Panc1 (cell line): ENCODE measurements at regions not wholly inside any gene's neighbourhood (a gene's known extent, or its start where the extent isn't known, plus 50 kb on each side); places are given as distances from the start of the nearest gene placed in this dataset.

Experiments
- POLR2AphosphoS5 ChIP-seq: IDR thresholded peaks from 2 replicates; pipeline ENCODE4 v1.6.1; 2012; ENCODE audit warnings: mild to moderate bottlenecking, low read depth, low read length, moderate library complexity
- SIN3A ChIP-seq: IDR thresholded peaks from 2 replicates; pipeline ENCODE4 v1.6.1; 2012; ENCODE audit warnings: low read depth, mild to moderate bottlenecking, low read length, moderate library complexity, borderline replicate concordance; ENCODE audit not compliant: insufficient read depth
- TCF7L2 ChIP-seq: IDR thresholded peaks from 2 replicates; pipeline ENCODE4 v1.6.1; 2011; ENCODE audit warnings: mild to moderate bottlenecking, low read depth, low read length, inconsistent platforms
- TF ChIP-seq, protein P1 (sequence below): fragments of 450-650 bp; IDR thresholded peaks from 2 replicates; pipeline ENCODE4 v1.5.1; 2017; ENCODE audit warnings: mild to moderate bottlenecking
- TF ChIP-seq, protein P2 (sequence below), 2 experiments: IDR thresholded peaks; 2 replicates each; pipeline ENCODE4 v1.6.1; 2011 to 2012; ENCODE audit warnings: low read depth in 2 of 2, control low read depth in 1 of 2, low read length in 1 of 2, mild to moderate bottlenecking in 1 of 2, moderate library complexity in 1 of 2; ENCODE audit not compliant: insufficient read depth in 1 of 2

DNA sequence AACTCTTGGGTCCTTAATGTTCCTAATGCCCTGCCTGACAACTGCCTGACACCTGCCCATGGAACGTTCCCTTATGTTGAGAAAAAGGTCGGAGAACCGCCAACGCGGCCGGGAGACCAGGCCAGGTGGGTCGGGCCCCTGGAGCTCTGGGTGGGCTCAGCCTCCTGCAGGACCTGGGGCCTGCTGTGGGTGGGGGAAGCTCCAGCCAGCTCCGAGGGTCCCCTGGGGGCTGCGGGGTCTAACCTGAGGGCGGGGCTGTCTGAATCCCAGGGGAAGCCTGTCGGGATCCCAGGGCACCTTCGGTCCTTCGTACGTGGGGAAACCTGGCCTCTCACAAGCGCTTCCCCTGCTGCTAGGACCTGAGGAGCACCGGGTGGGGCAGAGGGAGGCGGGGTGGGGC, 296.0 kb downstream of the NDUFA10 start:
- TF ChIP-seq, protein P1, sequence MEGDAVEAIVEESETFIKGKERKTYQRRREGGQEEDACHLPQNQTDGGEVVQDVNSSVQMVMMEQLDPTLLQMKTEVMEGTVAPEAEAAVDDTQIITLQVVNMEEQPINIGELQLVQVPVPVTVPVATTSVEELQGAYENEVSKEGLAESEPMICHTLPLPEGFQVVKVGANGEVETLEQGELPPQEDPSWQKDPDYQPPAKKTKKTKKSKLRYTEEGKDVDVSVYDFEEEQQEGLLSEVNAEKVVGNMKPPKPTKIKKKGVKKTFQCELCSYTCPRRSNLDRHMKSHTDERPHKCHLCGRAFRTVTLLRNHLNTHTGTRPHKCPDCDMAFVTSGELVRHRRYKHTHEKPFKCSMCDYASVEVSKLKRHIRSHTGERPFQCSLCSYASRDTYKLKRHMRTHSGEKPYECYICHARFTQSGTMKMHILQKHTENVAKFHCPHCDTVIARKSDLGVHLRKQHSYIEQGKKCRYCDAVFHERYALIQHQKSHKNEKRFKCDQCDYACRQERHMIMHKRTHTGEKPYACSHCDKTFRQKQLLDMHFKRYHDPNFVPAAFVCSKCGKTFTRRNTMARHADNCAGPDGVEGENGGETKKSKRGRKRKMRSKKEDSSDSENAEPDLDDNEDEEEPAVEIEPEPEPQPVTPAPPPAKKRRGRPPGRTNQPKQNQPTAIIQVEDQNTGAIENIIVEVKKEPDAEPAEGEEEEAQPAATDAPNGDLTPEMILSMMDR, result no peak
- no peak for TF ChIP-seq POLR2AphosphoS5
- TF ChIP-seq, protein P2, sequence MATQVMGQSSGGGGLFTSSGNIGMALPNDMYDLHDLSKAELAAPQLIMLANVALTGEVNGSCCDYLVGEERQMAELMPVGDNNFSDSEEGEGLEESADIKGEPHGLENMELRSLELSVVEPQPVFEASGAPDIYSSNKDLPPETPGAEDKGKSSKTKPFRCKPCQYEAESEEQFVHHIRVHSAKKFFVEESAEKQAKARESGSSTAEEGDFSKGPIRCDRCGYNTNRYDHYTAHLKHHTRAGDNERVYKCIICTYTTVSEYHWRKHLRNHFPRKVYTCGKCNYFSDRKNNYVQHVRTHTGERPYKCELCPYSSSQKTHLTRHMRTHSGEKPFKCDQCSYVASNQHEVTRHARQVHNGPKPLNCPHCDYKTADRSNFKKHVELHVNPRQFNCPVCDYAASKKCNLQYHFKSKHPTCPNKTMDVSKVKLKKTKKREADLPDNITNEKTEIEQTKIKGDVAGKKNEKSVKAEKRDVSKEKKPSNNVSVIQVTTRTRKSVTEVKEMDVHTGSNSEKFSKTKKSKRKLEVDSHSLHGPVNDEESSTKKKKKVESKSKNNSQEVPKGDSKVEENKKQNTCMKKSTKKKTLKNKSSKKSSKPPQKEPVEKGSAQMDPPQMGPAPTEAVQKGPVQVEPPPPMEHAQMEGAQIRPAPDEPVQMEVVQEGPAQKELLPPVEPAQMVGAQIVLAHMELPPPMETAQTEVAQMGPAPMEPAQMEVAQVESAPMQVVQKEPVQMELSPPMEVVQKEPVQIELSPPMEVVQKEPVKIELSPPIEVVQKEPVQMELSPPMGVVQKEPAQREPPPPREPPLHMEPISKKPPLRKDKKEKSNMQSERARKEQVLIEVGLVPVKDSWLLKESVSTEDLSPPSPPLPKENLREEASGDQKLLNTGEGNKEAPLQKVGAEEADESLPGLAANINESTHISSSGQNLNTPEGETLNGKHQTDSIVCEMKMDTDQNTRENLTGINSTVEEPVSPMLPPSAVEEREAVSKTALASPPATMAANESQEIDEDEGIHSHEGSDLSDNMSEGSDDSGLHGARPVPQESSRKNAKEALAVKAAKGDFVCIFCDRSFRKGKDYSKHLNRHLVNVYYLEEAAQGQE (IDR thresholded peaks at IDR 0.05; ENCODE audit: insufficient read depth in 1 of 2, low read depth in 2 of 2, low read length in 1 of 2), result no peak
- no peak for TF ChIP-seq SIN3A
- TF ChIP-seq TCF7L2, result no peak
